ENCODE measurements at regions not wholly inside any gene's neighbourhood (a gene's known extent, or its start where the extent isn't known, plus 50 kb on each side); places are given as distances from the start of the nearest gene placed in this dataset.

DNA sequence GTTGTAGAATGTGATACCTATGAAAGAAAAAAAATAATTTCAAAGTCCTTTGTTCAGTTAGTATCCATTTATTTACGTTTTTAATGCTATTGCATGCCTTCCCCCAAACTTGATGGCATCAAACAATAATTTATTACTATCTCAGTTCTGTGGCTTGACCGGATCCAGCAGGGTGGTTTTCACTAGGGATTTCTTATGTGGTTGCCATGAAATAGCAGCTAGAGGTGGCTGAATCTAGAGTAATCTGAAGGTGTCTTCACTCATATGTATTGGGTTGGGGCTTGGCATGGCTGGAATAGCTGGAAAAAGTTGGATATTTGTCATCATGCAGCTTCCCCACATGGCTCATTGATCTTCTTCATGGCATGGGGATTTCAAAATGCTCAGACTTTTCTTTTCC lies 619.3 kb upstream of the ZNF608 start:
- no peak for DNase-seq (ENCODE audit: low read depth in 2 of 3, low spot score in 2 of 3)

DNA sequence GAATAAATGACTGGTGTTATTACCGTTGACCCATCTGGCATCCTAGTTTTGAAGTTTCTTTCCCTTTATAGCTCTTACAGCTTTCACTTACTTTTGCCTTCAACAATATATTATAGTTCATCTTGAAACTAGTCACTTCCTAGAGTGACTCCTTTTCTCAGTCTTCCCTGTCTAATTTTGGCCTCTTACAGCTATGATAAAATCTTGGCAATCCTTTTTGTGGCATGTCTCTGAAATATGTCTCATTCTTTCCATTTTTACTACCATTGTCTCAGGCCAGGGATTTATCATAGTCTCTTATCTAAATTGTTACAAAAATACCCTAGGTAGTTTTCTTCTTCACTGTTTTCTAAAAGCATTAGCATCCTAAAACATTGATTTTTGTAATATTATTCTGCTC lies 621.3 kb upstream of the ZNF608 start:
- no peak for DNase-seq (ENCODE audit: low read depth in 2 of 3, low spot score in 2 of 3)

DNA sequence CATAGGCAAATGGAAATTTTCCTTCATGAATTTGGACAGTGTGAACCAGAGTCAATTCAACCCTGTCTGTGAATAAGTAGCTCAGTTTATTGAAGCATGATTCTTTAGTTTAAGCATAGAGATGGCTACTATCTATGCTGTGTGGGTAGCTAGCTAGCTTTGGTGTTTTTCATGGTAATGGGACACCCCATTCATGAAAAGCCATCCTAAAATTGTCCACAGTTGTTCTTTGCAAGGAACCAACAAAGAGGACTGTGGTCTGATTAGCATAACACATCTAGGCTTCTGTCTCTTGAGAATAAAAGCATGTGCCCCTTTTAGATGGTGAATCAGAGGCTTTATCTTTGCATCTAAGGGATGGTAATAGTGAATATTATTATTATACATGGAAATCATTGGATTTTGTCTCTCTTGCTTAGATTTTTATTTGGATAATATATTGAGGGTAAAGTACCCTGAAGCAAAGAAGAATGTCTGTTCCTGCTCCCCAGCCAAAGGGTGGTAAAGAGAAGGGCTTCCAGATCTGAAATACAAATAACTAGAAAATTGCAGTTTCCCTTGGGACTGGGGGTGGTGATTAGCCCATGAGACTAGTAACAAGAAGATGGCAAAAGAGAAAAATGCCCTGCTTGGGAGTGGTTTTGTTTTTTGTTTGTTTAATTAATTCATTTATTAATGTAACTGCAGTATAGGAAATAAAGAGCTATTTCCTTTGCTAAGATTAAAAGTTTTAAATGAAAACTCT lies 624.2 kb upstream of the ZNF608 start:
- no peak for DNase-seq (ENCODE audit: low read depth in 2 of 3, low spot score in 2 of 3)

DNA sequence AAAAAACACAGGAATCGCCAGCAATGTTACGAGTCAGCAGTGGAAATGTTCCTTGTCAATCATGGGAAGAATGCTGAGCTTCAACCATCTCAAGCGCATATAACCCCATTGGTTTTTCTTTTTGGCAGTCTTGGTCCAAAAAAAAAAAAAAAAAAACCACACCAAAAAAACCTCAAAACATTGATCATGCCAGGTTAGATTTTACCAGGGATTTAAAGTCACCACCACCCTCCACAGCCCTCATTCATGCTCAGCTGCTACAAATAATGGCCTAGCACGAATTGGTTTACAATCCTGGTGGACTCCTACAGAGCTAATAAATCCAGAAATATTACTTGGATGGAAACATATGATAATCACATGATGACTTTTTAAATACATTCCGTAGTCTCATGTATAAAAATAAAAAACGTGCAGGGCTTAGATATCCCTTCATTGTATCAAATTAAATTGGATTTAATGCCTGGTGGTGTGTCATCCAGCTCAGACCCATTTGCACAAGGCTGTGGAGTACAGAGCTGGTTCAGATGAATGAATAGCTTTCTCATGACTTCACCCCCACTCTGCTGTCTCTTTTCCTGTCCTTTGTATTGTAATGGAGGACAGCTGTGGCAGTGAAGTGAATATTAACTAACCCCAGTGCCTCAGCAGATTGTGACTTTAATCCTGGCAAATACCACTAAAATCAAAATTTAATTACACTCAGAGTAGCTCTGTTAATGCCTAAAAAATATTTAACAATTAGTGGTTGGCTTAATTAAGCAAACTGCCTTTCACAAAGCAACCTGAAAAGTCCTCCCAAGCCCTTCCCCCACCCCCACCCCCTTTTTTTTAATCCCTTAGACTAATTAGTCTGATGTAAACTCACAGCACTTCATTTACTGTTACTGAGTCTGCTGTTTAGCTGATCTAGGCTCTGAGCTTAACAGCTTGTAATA lies 626.5 kb upstream of the ZNF608 start:
- DNase-seq (ENCODE audit: low read depth in 2 of 3, low spot score in 2 of 3): no peak

DNA sequence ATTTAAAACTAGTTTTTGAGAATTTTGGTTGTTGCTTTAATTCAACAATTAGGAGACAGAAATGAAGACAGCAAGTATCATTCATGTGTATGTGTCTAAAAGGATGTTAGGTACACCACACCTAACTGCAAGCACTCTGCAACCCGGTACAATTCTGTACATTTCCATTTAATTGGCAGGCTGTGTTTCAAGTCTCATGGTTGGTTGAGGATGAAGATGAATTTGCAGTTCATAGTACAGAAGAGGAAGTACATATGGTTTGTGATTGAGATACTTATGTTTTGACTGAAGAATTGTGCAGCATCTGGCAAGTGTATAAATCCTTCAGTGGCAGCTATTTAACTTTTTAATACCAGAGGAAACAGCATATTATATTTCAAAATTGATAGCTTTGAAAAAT lies 628.7 kb upstream of the ZNF608 start:
- no peak for DNase-seq (ENCODE audit: low read depth in 2 of 3, low spot score in 2 of 3)

DNA sequence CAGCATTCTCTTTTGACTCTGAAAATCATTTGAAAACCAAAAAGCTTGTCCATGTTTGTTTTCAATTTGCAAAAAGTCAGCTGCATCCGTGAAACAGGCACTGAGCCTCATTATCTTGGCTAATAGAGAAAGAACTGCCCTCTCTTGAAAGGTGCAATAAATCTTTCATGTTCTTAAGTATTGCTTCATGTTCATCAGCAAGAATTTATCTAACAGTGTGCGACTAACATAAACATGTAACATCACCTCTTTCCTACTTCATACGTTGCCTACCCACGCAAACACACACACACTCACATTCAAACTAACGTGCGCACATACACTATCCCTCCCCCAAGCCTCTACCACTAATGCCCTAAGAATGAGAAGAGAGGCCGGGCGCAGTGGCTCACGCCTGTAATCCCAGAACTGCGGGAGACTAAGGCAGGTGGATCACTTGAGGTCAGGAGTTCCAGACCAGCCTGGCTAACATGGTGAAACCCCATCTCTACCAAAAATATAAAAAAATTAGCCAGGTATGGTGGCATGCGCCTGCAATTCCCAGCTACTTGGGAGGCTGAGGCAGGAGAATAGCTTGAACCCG lies 629.7 kb upstream of the ZNF608 start:
- no peak for DNase-seq (ENCODE audit: low read depth in 2 of 3, low spot score in 2 of 3)

DNA sequence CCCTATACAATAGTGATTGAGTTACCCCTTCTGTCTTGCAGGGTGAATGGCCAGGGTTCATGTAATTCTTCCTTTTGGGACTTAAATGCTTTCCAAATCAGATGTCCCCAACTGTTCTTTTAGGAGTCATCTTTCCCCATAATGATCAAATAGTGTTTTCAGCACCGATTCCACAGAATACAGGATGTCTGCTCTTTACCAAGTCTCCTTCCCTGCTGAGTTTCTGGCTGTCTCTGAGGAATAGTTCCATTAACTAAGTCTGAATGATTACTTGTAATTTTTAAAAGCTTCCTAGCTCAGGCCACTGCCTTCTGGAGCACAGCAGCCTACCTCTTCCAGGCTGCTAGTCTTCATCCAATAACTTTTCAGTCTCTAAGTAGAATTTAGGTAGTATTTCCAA lies 630.7 kb upstream of the ZNF608 start:
- DNase-seq (ENCODE audit: low read depth in 2 of 3, low spot score in 2 of 3): no peak

DNA sequence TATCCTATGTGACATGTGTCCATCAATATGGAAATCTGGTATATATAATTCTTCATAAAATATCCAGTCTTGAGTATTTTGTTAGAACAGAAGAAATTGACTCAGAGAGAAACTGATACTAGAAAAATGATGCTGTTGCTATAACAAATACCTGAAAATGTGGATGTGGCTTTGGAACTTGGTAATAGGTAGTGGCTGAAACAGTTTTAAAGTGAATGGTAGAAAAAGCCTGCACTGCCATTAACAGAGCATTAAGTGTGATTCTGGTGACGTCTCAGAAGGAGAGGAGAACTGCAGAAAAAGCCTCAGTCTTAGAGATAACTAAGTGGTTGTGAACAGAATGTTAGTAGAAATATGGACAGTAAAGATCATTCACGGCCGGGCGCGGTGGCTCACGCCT lies 634.9 kb upstream of the ZNF608 start:
- DNase-seq (ENCODE audit: low read depth in 2 of 3, low spot score in 2 of 3): no peak

DNA sequence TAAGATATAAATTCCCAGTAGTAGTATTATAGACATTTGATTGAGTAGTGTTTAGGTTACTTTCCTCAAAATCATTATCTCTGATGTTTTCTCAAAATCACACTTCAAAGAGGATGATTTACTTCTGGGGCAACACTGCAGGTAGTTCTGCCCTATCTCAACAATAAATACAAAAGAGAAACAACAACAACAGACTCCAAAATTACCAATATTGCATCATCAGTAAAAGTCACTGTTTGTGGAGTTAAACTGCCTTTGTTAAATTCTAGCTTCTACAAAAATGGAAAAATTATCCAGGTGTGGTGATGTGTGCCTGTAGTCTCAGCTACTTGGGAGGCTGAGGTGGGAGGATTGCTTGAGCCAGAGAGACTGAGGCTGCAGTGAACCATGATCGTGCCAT lies 637.6 kb upstream of the ZNF608 start:
- no peak for DNase-seq (ENCODE audit: low read depth in 2 of 3, low spot score in 2 of 3)

DNA sequence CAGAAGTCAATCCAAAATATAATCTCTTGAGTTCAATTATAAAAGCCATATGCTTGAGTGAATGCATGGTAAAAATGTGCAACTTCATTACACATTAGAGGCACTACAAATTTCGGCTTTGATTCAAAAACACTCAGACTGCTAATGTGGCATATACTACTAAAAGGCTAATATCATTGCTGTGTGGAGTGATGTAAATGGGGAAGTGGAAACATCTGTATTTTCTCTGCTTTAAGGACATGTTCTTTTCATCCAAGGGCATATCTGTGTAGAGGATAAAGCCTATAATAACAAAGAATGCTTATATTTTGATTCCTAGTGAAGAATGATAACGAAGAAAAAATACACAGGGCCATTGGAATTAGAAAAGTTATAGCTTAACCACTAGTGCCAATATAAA lies 643.9 kb upstream of the ZNF608 start:
- no peak for DNase-seq (ENCODE audit: low read depth in 2 of 3, low spot score in 2 of 3)

DNA sequence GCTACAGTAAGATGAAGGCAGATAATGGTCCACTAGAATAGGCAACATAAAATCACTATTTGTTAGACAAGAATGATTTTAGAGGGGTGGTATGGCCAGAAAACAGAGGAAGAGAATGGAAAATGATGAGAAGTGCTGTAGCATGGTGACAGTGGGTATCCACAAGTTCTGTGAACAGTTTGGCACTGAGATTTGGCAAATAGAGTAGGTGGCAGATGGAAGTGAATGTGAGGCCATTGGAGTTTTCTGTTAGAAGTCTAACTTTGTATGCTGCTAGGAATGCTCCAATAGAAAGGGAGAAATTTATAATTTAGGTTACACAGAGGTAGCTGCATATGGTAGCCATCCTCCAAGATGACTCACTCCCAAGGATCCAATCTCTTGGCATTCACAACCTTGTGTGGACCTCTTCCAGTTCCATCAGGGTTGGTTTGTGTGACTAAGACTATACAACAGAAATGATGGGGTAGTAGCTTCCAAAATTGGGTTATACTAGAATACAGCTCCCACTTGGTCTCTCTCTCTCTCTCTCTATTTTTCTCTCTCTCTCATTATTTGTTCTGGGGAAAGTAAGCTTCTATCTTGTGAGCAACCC lies 646.9 kb upstream of the ZNF608 start:
- DNase-seq (ENCODE audit: low read depth in 2 of 3, low spot score in 2 of 3): no peak

DNA sequence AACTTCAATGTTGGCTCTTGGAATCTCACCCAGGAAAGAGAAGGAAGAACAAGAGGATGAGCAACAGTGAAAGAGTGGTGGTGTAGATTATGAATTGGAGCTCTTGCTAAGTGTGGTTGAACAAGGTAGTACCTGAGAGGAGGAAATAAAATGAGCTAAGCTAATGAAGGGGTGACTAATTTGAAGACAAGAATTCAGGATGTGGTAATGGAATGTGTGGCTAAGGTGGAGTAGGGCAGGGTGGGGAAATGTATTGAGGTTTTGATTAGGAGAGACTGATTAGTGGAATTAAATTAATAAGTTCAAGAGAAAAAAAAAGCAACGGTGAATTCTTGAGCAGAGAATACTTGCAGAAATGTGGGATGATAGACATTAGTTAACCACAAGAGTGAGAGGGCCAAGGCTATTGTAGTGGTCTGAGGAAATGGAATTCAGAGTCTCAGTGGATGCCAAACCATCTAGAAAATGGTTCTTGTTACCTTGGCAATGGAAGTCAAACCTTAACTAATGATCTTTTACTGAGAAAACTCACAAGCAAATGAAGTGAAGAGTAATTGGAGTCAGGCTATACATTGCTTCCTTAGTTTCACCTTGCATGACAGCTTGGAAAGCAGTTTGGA lies 648.3 kb upstream of the ZNF608 start:
- DNase-seq (ENCODE audit: low read depth in 2 of 3, low spot score in 2 of 3): no peak

DNA sequence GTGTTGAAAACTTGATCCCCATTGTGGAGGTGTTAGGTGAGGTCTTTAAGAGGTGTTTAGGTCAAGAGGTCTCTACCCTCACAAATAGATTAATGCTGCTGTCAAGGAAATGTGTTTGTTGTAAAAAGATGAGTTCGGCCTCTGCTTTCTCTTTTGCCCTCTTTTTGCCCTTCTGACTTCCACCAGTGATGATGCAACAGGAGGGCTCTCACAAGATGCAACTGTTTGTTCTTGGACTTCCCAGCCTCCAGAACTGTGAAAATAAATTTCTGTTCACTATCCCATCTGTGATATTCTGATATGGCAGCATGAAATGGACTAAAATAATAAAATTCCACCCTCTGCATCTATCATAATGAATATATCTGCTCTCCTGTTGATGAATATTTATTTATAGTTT lies 650.0 kb upstream of the ZNF608 start:
- no peak for DNase-seq (ENCODE audit: low read depth in 2 of 3, low spot score in 2 of 3)

DNA sequence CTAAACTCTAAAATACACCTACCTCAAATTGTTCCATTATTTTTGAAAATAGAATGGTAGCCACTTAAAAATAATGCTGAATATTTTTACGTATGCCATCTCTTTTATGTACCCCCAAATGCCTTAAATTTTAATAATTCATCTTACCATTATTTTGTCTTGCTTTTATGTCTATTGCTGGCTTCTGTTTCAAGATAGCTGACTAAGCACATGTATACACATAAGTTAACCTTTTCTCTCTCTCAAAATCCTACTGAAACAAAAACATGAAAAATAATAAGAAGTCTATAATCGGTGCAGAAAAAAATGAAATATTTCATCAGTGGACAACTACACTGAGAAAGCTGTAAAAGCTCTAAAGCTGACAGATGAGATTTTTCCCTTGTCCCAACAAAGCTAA lies 652.0 kb upstream of the ZNF608 start:
- DNase-seq (ENCODE audit: low read depth in 2 of 3, low spot score in 2 of 3): no peak

DNA sequence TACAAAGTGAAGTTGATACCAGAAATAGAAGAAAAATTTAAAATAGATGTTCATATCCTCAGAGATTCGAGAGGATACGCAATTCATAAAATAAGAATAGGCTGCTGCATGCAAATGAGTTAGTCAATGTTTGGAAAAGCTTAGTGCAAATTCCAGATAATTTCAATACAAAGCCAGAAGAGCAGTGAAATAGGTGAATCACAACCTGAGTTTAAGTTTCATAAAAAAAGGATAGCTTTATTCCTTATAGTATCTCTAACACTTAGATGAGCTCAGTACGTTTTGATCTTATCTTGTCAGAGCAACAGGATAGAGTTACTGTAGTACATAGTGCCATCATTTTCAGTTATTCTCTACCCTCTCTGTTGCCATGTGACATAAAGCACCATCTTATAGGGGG lies 653.4 kb upstream of the ZNF608 start:
- no peak for DNase-seq (ENCODE audit: low read depth in 2 of 3, low spot score in 2 of 3)

DNA sequence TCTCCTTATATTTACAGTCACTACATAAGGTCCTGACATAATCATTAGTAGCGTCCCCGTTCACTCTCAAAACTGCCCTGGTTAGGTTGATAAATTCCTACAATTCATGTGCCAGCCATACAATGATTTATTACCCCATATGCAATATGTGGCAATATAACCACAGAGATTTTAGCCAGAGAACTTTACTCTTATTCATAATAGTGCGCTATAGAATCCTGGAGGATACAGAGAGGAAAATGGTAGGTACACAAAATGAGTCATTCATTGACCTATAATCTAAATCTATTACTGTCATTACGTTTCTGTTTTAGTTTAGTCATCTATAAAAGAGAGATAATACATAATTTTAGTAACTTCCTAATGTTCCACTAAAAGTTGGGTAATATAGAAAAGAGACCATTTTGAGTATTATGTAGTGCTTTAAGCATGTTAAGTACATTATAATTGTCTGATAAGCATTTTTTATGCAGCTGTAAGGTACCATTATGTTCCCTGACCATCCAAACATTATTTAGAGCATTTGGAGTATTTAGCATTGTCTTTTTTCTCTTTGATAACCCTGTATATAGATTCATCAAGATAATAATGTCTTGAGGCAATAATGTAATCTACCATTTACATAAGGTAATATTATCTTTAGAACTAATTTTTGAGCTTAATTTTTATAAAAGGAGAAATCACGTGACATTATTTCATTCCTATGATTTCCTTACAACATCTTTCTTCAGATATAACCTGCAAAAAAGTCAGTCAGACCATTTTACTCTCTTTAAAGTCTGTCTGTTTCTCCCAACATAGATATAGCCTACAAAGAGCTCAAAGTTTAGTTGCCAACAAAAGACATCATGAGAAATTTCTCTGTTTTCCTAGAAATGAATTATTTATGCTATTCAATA lies 655.5 kb upstream of the ZNF608 start:
- DNase-seq (ENCODE audit: low read depth in 2 of 3, low spot score in 2 of 3): no peak

DNA sequence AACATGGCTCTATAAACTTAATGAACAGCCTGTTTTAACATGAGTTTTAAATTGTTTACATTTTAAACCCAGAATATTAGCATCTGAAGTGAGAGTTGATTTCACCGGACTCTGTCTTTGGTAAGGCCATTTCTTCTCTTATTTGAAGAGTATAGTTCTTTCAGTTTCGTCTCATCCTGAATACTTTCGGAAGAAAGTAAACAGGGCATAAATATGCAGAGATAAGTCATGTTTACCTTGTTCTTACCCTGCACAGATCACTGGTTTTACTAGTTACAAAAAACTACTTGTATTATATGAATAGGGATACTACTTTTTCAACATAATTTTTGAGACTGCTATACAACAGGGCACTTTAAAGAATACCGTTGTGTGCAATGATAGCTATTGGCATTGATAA lies 656.3 kb upstream of the ZNF608 start:
- no peak for DNase-seq (ENCODE audit: low read depth in 2 of 3, low spot score in 2 of 3)

DNA sequence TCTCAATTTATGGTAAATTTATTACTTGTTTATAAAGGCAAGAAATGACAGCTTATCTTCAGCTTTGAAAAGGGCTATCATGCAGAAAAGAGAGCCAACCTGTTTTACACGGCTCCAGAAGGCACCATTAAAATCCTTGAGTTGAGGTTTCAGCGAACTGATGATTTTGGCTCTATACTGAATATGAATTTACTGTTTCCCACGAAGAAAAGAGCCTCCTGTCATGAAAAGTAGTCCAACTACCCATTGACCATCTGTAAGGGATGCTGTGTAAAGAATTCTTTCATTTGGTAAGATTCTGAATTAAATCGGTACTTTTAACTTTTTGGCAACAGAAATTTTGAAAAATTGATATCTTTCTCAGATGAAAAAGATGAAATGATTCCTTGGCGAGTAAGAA lies 657.6 kb upstream of the ZNF608 start:
- no peak for DNase-seq (ENCODE audit: low read depth in 2 of 3, low spot score in 2 of 3)

DNA sequence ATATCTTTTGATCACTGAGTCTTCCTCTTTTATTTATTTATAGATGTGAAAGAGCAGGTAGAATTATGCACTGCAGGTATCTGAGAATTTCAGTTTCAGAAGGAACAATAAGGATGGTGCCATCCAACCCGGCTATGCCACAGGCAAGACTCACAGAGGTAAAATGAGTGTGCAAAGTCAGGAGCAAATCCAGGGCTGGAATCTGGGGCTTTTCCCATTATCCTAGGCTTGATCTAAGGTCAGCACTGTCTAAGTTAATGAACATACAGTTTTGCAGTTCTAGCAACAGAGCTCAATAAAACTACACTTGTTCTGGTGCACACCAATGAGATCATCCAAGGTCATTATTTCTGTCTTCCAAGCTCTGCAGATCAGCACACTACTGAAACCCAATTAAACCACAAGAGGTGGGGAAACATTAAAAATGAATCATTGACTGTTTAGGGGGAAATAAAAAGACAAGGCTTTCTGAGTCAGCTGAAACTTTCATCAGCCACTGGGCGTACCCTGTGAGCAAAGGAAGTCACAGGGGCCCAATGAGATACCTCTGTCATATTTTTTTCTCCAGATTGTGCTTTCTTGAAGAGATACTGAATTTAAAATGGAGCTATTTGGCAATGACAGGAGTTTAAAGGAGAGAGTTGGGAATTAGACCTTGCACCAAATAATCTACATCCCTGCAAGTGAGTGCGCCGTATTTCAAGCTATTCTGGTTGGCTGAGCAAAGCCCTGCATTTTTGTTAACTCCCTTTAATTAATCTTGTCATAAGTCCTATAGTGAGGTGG lies 662.2 kb upstream of the ZNF608 start:
- DNase-seq (ENCODE audit: low read depth in 2 of 3, low spot score in 2 of 3): no peak
